ENCODE measurements at regions not wholly inside any gene's neighbourhood (a gene's known extent, or its start where the extent isn't known, plus 50 kb on each side); places are given as distances from the start of the nearest gene placed in this dataset.
A peak's percentile ranks its signal among the peaks of the same experiment; 100 is the strongest.
"Not testable (repeated sequence)": the region's sequence is repeated elsewhere in the genome, so short reads cannot be mapped to it uniquely, and the experiment has no call there.

- H4K8ac ChIP-seq (ENCODE audit: low read depth in 2 of 2, low read length in 2 of 2), result no peak overlapping the region
- H2AK9ac ChIP-seq (replicated peaks; ENCODE audit: low read depth, low read length, poor library complexity), result no peak overlapping the region
- no peaks in the 10 kb centered on the region for H3K4me1 ChIP-seq (ENCODE audit: control insufficient read depth, insufficient read depth, low read length)
- BruUV-seq (replicated peaks), result no TSS peak
- ATAC-seq (ENCODE audit: low read depth) (no peak), DNase-seq (no peak)
- H3K23ac ChIP-seq (ENCODE audit: low read depth, low read length), result no peak overlapping the region
- H2BK120ac ChIP-seq (ENCODE audit: low read depth, low read length), result no peak overlapping the region
- no peak overlapping the region for H3K4me3 ChIP-seq (ENCODE audit: insufficient read depth, low read depth, low read length)
- no peak overlapping the region for H2BK15ac ChIP-seq (ENCODE audit: low read depth, low read length)
- intact Hi-C loops (cut with micrococcal nuclease) (no loop called here), in situ Hi-C loops (cut with MboI; ENCODE audit: low sequenced_read_pairs) (no loop called here), dilution Hi-C loops (cut with HindIII; ENCODE audit: low sequenced_read_pairs, unreplicated experiment) (no loop called here)
- TF ChIP-seq CHD1 (IDR thresholded peaks at IDR 0.05; ENCODE audit: low read depth, low read length) (no peak), NFE2L2 (IDR thresholded peaks at IDR 0.05; ENCODE audit: low read depth, low read length) (no peak), MXI1 (IDR thresholded peaks at IDR 0.05; ENCODE audit: borderline replicate concordance, low read depth, low read length) (no peak), CEBPB (IDR thresholded peaks at IDR 0.05; ENCODE audit: low read depth, low read length) (no peak), BHLHE40 (IDR thresholded peaks at IDR 0.05; ENCODE audit: low read depth, low read length) (no peak), MAZ (IDR thresholded peaks at IDR 0.05; ENCODE audit: borderline replicate concordance, low read depth, low read length) (no peak), RCOR1 (IDR thresholded peaks at IDR 0.05; ENCODE audit: insufficient replicate concordance, low read length) (no peak)
- no peak overlapping the region for H3K4ac ChIP-seq (ENCODE audit: low read depth, low read length)
- H3K36me3 ChIP-seq (ENCODE audit: control insufficient read depth, insufficient read depth, low read length), result no peaks in the 10 kb centered on the region
- CTCF ChIA-PET, result no interaction called here
- H3K14ac ChIP-seq (replicated peaks; ENCODE audit: low read depth, low read length), result no peak overlapping the region
- H2BK5ac ChIP-seq (ENCODE audit: low read depth, low read length, poor library complexity, severe bottlenecking), result no peak overlapping the region
- H3K4me2 ChIP-seq (ENCODE audit: low read depth, low read length), result no peak overlapping the region
- no peak overlapping the region for H3K9ac ChIP-seq (ENCODE audit: low read depth, low read length)
- no peak overlapping the region for H4K91ac ChIP-seq (ENCODE audit: insufficient read depth, low read depth, low read length)
- no peaks in the 10 kb centered on the region for H3K79me1 ChIP-seq (ENCODE audit: low read depth in 1 of 2, low read length in 2 of 2)
- no peak overlapping the region for H2AFZ ChIP-seq (replicated peaks; ENCODE audit: low read length, poor library complexity)
- H3K18ac ChIP-seq (ENCODE audit: low read depth, low read length), result no peak overlapping the region
- H2AK5ac ChIP-seq (ENCODE audit: low read depth, low read length), result no peak overlapping the region
- no peaks in the 10 kb centered on the region for H3K9me1 ChIP-seq (ENCODE audit: insufficient read depth, low read length)
- no peaks in the 10 kb centered on the region for H3K27me3 ChIP-seq (ENCODE audit: control insufficient read depth, insufficient read depth, low read length)
- H4K5ac ChIP-seq (ENCODE audit: low read depth, low read length), result no peak overlapping the region
- no peak overlapping the region for H2BK20ac ChIP-seq (ENCODE audit: low read depth, low read length)
- no peaks in the 10 kb centered on the region for H3K9me3 ChIP-seq (ENCODE audit: control insufficient read depth, insufficient read depth, low read length)
- POLR2A ChIA-PET (ENCODE audit: unreplicated experiment), result no interaction called here
- H3K56ac ChIP-seq (ENCODE audit: extremely low read depth, insufficient read depth, low read length), result no peak overlapping the region
- WGBS, 2 experiments (ENCODE audit: extremely low coverage in 2 of 2, insufficient read length in 1 of 2), result no CpG with 5 or more reads among the region's 1 CpG
- no peaks in the 10 kb centered on the region for H4K20me1 ChIP-seq (ENCODE audit: insufficient read depth, low read length)
- H3K27ac ChIP-seq (ENCODE audit: insufficient read depth, low read length), result no peak overlapping the region
Measured at GRCh38 chr2:161488879-161489278, 72.8 kb downstream of the TBR1 start.

GRCh38 chr2:161500892-161501610 is 85.0 kb downstream of the TBR1 start:
- H4K5ac ChIP-seq (ENCODE audit: low read depth, low read length); H2AK9ac ChIP-seq (replicated peaks; ENCODE audit: low read depth, low read length, poor library complexity); POLR2A ChIA-PET (ENCODE audit: unreplicated experiment); DNase-seq; H2BK5ac ChIP-seq (ENCODE audit: low read depth, low read length, poor library complexity, severe bottlenecking); H2BK15ac ChIP-seq (ENCODE audit: low read depth, low read length); H4K20me1 ChIP-seq (ENCODE audit: insufficient read depth, low read length); intact Hi-C loops (cut with micrococcal nuclease); H3K18ac ChIP-seq (ENCODE audit: low read depth, low read length); H3K27ac ChIP-seq (ENCODE audit: insufficient read depth, low read length); H3K79me1 ChIP-seq (ENCODE audit: low read depth in 1 of 2, low read length in 2 of 2); H3K9ac ChIP-seq (ENCODE audit: low read depth, low read length); ATAC-seq (ENCODE audit: low read depth); H2BK20ac ChIP-seq (ENCODE audit: low read depth, low read length); H3K14ac ChIP-seq (replicated peaks; ENCODE audit: low read depth, low read length); BruUV-seq (replicated peaks); dilution Hi-C loops (cut with HindIII; ENCODE audit: low sequenced_read_pairs, unreplicated experiment); CTCF ChIA-PET; H3K9me1 ChIP-seq (ENCODE audit: insufficient read depth, low read length); H3K36me3 ChIP-seq (ENCODE audit: control insufficient read depth, insufficient read depth, low read length); H4K91ac ChIP-seq (ENCODE audit: insufficient read depth, low read depth, low read length); H3K27me3 ChIP-seq (ENCODE audit: control insufficient read depth, insufficient read depth, low read length); H3K23ac ChIP-seq (ENCODE audit: low read depth, low read length); H3K4ac ChIP-seq (ENCODE audit: low read depth, low read length); H3K9me3 ChIP-seq (ENCODE audit: control insufficient read depth, insufficient read depth, low read length); H3K4me1 ChIP-seq (ENCODE audit: control insufficient read depth, insufficient read depth, low read length); in situ Hi-C loops (cut with MboI; ENCODE audit: low sequenced_read_pairs); H3K56ac ChIP-seq (ENCODE audit: extremely low read depth, insufficient read depth, low read length); H2AK5ac ChIP-seq (ENCODE audit: low read depth, low read length); H4K8ac ChIP-seq (ENCODE audit: low read depth in 2 of 2, low read length in 2 of 2); H2BK120ac ChIP-seq (ENCODE audit: low read depth, low read length); H2AFZ ChIP-seq (replicated peaks; ENCODE audit: low read length, poor library complexity): not testable (repeated sequence)
- Histone ChIP-seq H3K4me3 (ENCODE audit: insufficient read depth, low read depth, low read length) (0 out of 2 replicates have a peak overlapping the region, but pooled peaks have one; percentile 11), H3K4me2 (ENCODE audit: low read depth, low read length) (peak overlapping the region; percentile 35; the same call in 1 of the 2 replicates)
- WGBS, 2 experiments (ENCODE audit: extremely low coverage in 2 of 2, insufficient read length in 1 of 2), result 63% methylated on average over 1 of the region's 15 CpGs; no CpG with 5 or more reads in 1 of the 2 experiments
